Activated T-cell treated with anti-CD3 and anti-CD28 coated beads, Interleukin-2, amount 50 U/mL, for 1 hour (primary cell): ENCODE measurements at regions not wholly inside any gene's neighbourhood (a gene's known extent, or its start where the extent isn't known, plus 50 kb on each side); places are given as distances from the start of the nearest gene placed in this dataset.
"Not testable (repeated sequence)": the region's sequence is repeated elsewhere in the genome, so short reads cannot be mapped to it uniquely, and the experiment has no call there.

Source experiments
- DNase-seq: peaks from one replicate; pipeline ENCODE4 v3.0.0-alpha.2; 2020

- no peak for DNase-seq
These were observed 493.4 kb downstream of the TNS3 start for GRCh38 chr7:47088329-47089067.

DNA sequence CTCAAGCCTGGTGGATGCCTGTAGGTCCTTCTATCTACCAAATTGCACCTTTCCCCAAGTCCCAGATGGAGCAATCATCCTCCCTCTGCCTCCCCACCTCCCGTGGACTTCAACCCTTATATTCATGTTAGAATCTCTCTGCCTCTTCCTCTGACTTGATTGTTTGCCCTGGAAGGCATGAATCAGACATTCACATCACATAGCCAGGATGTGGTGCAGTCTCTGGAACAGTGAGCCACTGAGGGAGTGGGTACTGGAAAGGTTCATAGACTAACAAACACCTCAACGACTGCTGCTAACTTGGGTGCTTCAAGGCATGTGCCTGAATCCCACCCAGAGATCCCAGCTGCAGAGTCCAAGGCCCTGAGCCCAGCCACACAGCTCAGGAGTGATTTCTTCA lies 494.0 kb downstream of the TNS3 start:
- no peak for DNase-seq

- no peak for DNase-seq
These were observed 496.2 kb downstream of the TNS3 start for GRCh38 chr7:47085491-47086275.

- no peak for DNase-seq
These were observed 498.2 kb downstream of the TNS3 start for GRCh38 chr7:47083476-47084250.

GRCh38 chr7:47080816-47081215 lies 501.1 kb downstream of the TNS3 start:
- DNase-seq, result no peak

GRCh38 chr7:47078241-47078640 lies 503.7 kb downstream of the TNS3 start:
- no peak for DNase-seq

DNA sequence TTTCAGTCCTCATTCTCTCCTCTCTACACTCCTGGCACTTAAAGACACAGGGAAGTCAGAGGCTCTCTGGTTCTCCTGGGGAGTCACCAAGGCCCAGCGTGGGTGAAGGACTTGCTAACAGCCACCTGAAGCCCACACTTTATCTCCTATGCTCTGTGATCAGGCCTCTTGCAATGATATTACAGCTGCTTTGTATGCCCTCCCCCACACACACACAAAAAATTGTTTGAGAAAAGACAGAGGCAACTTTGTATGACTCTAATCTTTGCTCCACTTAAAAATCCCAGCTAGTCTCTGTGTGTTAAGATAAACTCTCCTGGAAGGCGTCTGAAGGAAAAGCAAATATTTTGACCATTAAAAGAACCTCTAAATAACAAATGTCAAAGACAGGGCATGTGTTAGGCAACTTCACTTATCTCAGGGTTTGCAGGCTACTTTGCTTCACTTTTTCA lies 507.2 kb downstream of the TNS3 start:
- DNase-seq, result no peak

DNA sequence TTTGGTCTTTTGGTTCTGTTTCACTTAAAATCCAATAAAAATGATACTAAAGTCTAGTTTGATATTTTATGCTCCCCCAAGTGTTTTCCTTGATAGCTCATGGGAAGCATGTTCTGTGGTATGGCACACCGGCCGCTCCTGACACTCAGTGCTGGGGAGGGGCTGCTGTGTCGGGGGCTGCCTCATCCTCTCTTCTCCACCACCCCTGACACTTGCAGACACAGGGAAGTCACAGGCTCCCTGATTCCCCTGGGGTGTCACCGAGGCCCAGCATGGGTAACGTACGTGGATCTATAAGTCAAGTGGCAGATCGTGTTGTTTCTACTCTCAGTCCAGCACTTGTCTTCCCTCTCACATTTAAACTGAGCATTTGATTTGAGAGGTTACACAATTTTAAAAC lies 508.6 kb downstream of the TNS3 start:
- DNase-seq, result no peak

GRCh38 chr7:47071866-47072265 lies 510.0 kb downstream of the TNS3 start:
- DNase-seq, result no peak

- DNase-seq, result no peak
These were observed 512.4 kb downstream of the TNS3 start for GRCh38 chr7:47069385-47070076.

- DNase-seq, result no peak
These were observed 514.8 kb downstream of the TNS3 start for GRCh38 chr7:47066976-47067614.

- no peak for DNase-seq
These were observed 525.2 kb downstream of the TNS3 start for GRCh38 chr7:47056731-47057130.

DNA sequence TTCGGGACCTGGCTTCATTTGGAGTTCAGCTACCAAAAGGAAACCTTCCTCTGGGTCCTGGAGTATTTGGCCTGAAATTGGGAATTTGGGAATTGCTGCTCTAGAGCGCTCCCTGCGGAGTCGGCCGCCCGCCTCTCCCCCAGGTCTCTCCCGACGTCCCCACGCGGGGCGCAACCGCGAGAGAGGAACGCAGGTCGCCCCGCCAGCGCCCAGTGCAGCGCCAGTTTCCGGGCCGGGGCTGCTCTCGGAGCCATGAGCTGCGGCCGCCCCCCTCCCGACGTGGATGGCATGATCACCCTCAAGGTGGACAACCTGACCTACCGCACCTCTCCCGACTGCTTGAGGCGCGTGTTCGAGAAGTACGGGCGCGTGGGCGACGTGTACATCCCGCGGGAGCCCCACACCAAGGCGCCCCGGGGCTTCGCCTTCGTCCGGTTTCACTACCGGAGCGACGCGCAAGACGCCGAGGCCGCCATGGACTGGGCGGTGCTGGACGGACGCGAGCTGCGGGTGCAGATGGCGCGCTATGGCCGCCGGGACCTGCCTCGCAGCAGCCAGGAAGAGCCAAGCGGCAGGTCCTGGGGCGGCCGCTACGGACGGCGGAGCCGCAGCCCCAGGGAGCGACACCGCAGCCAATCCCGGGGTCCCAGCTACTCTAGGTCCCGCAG lies 529.2 kb downstream of the TNS3 start:
- not testable (repeated sequence) for DNase-seq

DNA sequence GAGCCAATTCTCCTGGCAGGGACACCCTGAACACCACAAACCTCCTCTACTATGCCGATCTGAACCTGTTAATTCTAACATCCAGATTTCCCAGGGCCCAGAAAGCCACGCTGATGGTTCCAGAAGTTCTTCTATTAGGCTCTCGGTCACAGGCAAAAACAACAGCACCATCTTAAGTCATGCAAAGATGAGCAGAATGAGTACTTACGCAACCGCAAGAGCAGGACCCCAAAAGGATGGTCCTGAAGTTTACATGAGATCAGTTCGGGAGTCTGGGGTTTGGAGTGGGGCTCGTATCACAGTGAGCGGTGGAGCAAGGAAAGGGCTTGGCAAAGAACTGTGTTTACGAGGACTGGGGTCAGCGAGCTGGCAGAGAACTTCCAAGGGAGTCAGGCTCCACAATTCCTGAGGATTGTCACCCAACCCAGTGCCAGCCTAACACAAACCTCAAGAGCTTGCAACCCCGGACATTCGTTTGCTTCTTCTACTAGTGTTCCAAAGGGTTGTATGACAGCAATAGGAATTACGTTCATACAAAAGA lies 532.6 kb downstream of the TNS3 start:
- no peak for DNase-seq

DNA sequence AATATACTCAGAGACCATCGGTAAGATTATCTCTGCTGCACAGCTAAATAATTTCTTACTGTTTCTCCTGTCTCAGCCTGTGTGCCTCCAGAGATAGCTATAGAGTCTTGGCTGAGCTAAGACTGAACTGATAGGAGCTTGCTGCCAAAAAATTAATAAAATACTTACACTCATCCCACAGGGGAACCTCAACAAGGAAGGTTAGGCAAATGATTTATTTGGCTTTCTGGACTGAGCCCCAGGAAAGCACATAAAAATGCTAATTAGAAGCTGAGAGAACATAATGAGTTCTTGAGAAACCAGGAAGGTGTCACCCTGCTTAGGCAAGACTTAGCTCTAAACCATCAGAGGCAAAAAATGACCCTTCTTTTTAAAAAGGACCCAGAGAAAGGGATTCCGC lies 534.5 kb downstream of the TNS3 start:
- no peak for DNase-seq

DNA sequence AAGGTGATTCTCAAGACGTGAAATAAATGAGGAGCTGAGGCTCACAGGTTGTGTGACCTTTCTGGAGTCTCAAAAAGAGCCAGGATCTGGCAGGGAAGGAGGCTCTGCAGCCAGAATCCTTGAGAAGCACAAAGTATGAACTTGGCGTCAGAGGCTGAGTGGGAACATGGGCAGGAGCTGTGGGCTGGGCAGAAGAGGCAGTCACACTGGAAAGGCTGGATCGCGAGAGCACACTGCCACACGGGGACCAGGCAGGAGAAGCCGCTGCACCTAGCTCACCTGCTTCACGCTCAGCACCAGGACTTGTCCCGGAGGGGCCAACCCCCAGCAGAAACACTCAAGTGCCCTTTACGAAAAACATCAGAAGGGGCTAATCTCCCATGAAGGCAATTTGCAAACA lies 535.0 kb downstream of the TNS3 start:
- DNase-seq, result no peak

DNA sequence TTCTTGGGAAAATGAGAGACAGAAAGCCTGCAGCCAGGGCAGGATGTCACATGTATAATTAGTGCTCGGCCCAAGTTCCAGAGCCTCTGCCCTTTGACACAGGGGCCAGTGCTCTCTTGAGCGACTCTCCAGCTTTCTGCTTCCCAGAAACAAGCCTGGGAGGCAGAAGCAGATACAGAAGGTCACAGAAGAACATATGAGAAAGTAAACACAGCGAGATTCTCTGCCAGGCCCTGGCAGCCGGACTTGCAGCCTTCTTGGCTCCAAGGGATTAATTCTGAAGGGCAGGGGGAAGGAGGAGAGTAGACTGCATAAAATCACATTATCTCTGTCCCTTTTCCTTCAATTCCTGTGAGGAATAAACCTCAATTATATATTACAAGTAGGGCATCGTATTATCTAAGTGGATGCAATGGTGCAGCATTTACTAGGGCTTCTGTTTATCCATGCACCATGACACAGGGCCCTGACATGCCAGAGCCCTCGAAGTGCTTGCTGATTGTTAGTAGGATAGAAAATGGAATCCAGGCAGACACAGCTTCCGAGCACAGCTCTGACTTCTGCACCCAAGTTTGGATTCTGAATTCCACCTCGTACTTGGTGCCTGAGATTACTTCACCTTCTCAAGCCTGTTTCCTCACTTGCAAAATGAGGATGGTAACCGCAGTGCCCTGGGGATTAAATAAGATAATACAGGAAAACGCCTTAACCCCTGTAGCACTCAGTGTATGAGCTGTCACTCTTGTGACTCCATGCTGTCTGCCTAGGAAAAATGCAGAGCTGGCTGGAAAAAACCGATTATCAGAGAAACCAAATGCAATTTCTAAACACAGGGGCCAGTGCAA lies 536.5 kb downstream of the TNS3 start:
- no peak for DNase-seq

DNA sequence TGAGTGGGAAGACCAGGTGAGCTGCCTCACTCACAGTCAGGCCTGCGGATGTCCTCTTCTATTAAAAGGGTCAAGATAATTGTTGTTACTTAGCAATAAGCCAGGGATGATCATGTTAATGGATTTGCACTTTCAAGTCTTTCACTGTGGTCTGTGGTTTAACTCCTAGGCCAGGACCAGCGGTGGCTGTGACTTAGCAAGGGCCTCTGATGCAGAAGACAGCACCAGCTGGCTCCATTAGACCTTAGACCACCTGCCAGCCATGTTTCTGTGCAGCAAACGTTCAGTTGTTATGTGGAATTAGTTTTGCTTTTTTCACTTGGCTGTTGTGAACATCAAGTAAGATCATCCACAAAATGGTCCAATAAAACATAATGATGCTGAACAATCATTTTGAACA lies 537.3 kb downstream of the TNS3 start:
- DNase-seq, result no peak

DNA sequence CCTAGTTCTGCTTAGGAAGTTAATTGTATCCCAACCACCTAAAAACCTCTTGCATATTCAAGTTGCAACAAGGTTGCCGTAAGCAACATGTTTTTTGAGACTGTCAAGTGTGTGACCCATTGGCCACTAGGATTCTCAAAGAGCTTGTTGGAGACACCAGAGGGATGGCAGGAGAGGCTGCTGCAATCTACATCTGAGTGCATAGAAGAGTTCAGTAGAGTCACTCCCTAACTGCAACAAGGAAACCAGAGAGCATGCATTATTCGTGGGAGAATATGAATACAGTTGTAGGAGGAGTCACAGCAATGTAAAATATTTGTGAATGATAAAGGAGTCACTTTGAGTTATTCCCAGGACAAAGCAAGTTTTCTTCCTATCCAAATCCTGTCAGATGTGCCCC lies 538.6 kb downstream of the TNS3 start:
- DNase-seq, result no peak

DNA sequence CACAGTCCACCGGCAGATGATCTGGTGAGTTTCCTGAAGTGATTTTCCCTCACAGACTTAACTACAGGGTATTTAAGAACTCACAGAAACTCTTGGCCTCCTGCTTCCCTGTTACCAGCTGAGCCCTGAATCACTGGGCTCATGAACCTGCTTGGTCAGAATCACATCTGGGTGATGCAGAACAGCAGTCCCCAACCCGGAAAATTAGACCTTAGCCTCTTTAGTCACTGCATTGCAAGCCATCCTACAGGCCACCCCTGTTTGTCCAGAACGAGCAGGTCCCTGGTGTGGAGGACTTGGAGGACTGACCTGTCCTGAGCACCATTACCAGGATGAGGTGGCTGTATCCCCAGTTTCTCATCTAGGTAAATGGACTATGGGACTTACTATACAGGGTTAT lies 539.2 kb downstream of the TNS3 start:
- no peak for DNase-seq
